Spleen (tissue), 7 donors: ENCODE measurements at regions not wholly inside any gene's neighbourhood (a gene's known extent, or its start where the extent isn't known, plus 50 kb on each side); places are given as distances from the start of the nearest gene placed in this dataset.

Experiments used
- CTCF ChIP-seq, 11 experiments: fragments of 200-600 bp in 7 of 11; fragments of 450-650 bp in 4 of 11; sonication (generic) in 4 of 11; IDR thresholded peaks in 8 of 11; conservative IDR thresholded peaks in 3 of 11; 1 replicate in 7 of 11; 2 replicates in 4 of 11; pipeline versions ENCODE4 v1.4.0 to v1.8.0; 2016 to 2021; ENCODE audit warnings: antibody characterized with exemption in 11 of 11, inconsistent platforms in 4 of 11, mild to moderate bottlenecking in 1 of 11
- POLR2A ChIP-seq, 3 donors: fragments of 450-650 bp; IDR thresholded peaks; one replicate each; pipeline ENCODE4 v1.5.1; 2017; ENCODE audit warnings: antibody characterized with exemption in 3 of 3, mild to moderate bottlenecking in 1 of 3
- donor health status: DM: no; HTN: no; CAD: no; lungs with moderate emphysema.
- donor health status: DM: no; HTN: no; CAD: no.
- donor health status: DM: no; HTN: no; CAD: no.

- TF ChIP-seq CTCF (IDR thresholded peaks at IDR 0.05 in 8 of 11, conservative IDR thresholded peaks at IDR 0.05 in 3 of 11) = no peak
- TF ChIP-seq POLR2A (IDR thresholded peaks at IDR 0.05) = no peak
Observed at GRCh38 chr1:70840260-70840953, 207.2 kb downstream of the PTGER3 start.
